ENCODE measurements at regions not wholly inside any gene's neighbourhood (a gene's known extent, or its start where the extent isn't known, plus 50 kb on each side); places are given as distances from the start of the nearest gene placed in this dataset.

DNA sequence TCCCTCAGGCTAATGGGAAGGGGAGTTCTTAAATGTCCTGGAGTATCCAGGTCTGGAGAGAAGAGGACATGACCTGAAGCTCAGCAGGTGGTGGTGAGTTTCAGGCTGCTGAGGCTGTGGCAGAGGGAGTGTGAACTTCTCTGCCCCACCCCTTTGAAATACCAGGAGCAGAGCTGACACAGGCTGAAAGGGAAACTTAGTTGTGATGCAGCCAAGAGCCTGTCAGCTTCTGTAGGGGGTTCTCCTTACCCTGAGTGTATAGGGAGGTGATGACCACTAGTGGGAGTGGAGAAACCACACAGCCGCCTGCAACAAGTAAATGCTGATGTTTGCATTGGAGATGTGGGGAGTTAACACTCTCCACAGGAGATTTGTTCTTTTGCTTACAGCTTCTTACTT, 152.3 kb downstream of the FCRL5 start:
- no peaks in the 10 kb centered on the region for H3K36me3 ChIP-seq (ENCODE audit: low read depth)
- H3K4me1 ChIP-seq (ENCODE audit: insufficient read depth, poor library complexity, severe bottlenecking): no peaks in the 10 kb centered on the region
- no peak overlapping the region for H3K27ac ChIP-seq (ENCODE audit: poor library complexity, severe bottlenecking)
- DNase-seq (ENCODE audit: low spot score) (no peak), ATAC-seq (ENCODE audit: low read depth) (no peak)
- no peak overlapping the region for H3K4me3 ChIP-seq (ENCODE audit: severe bottlenecking)
- TF ChIP-seq CTCF (IDR thresholded peaks at IDR 0.05; ENCODE audit: poor library complexity, severe bottlenecking): no peak
- H3K27me3 ChIP-seq (ENCODE audit: insufficient read depth, poor library complexity, severe bottlenecking): no peaks in the 10 kb centered on the region
- no peaks in the 10 kb centered on the region for H3K9me3 ChIP-seq (ENCODE audit: severe bottlenecking)

GRCh38 chr1:157399343-157399983, 152.9 kb downstream of the FCRL5 start:
- Histone ChIP-seq H3K4me1 (ENCODE audit: insufficient read depth, poor library complexity, severe bottlenecking) (no peaks in the 10 kb centered on the region), H3K9me3 (ENCODE audit: severe bottlenecking) (no peaks in the 10 kb centered on the region), H3K4me3 (ENCODE audit: severe bottlenecking) (no peak overlapping the region), H3K27me3 (ENCODE audit: insufficient read depth, poor library complexity, severe bottlenecking) (no peaks in the 10 kb centered on the region), H3K36me3 (ENCODE audit: low read depth) (no peaks in the 10 kb centered on the region), H3K27ac (ENCODE audit: poor library complexity, severe bottlenecking) (no peak overlapping the region)
- no peak for DNase-seq (ENCODE audit: low spot score)
- ATAC-seq (ENCODE audit: low read depth): no peak
- TF ChIP-seq CTCF (IDR thresholded peaks at IDR 0.05; ENCODE audit: poor library complexity, severe bottlenecking): no peak

- H3K36me3 ChIP-seq (ENCODE audit: low read depth): no peaks in the 10 kb centered on the region
- H3K27me3 ChIP-seq (ENCODE audit: insufficient read depth, poor library complexity, severe bottlenecking): peaks cover under 1% of the 10 kb centered on the region
- peak overlapping the region; percentile 44 for H3K27ac ChIP-seq (ENCODE audit: poor library complexity, severe bottlenecking)
- ATAC-seq (ENCODE audit: low read depth) (peak; percentile 97), DNase-seq (ENCODE audit: low spot score) (no peak)
- TF ChIP-seq CTCF (IDR thresholded peaks at IDR 0.05; ENCODE audit: poor library complexity, severe bottlenecking): no peak
- peaks cover 6% of the 10 kb centered on the region for H3K9me3 ChIP-seq (ENCODE audit: severe bottlenecking)
- no peak overlapping the region for H3K4me3 ChIP-seq (ENCODE audit: severe bottlenecking)
- peaks cover 13% of the 10 kb centered on the region for H3K4me1 ChIP-seq (ENCODE audit: insufficient read depth, poor library complexity, severe bottlenecking)
Observed at GRCh38 chr1:157390651-157391050, 161.7 kb downstream of the FCRL5 start.

DNA sequence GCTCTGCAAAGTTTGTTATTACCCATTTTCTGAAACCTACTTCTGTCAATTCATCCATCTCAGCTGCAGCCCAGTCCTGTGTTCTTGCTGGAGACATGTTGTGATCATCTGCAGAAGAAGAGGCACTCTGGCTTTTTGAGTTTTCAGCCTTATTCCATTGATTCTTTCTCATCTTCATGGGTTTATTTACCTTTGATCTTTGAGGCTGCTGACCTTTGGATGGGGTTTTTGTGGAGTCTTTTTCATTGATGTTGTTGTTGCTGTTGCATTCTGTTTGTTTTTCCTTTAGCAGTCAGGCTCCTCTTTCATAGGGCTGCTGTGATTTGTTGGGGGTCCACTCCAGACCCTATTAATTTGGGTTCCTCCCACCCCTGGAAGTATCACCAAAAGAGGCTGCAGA, 164.3 kb downstream of the FCRL5 start:
- no peak overlapping the region for H3K27ac ChIP-seq (ENCODE audit: poor library complexity, severe bottlenecking)
- DNase-seq (ENCODE audit: low spot score) (no peak), ATAC-seq (ENCODE audit: low read depth) (no peak)
- H3K27me3 ChIP-seq (ENCODE audit: insufficient read depth, poor library complexity, severe bottlenecking): peaks cover 2% of the 10 kb centered on the region
- TF ChIP-seq CTCF (IDR thresholded peaks at IDR 0.05; ENCODE audit: poor library complexity, severe bottlenecking): no peak
- H3K4me1 ChIP-seq (ENCODE audit: insufficient read depth, poor library complexity, severe bottlenecking): peaks cover 13% of the 10 kb centered on the region
- H3K36me3 ChIP-seq (ENCODE audit: low read depth): no peaks in the 10 kb centered on the region
- H3K9me3 ChIP-seq (ENCODE audit: severe bottlenecking): peaks cover 2% of the 10 kb centered on the region
- no peak overlapping the region for H3K4me3 ChIP-seq (ENCODE audit: severe bottlenecking)

DNA sequence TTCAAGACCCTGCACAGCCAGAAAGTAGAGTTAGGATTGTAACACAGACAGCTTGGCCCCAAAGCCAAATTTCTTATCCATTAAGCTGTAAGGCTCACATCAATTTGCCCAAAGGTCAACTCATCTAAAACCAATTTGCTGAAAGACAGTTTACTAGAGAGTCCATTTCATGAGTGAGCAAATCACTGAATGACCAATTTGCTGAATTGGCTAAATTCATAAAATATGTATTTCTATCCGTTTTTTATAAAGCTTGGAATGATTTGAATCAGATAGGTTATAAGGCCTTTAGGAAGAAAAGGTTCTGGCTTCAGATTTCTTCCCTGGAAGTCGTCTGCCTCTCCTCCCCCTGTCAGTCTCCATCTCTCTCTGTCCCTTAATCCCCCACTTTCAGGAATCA, 168.1 kb downstream of the FCRL5 start:
- DNase-seq (ENCODE audit: low spot score) (no peak), ATAC-seq (ENCODE audit: low read depth) (no peak)
- no peaks in the 10 kb centered on the region for H3K4me1 ChIP-seq (ENCODE audit: insufficient read depth, poor library complexity, severe bottlenecking)
- H3K36me3 ChIP-seq (ENCODE audit: low read depth): no peaks in the 10 kb centered on the region
- TF ChIP-seq CTCF (IDR thresholded peaks at IDR 0.05; ENCODE audit: poor library complexity, severe bottlenecking): no peak
- H3K27me3 ChIP-seq (ENCODE audit: insufficient read depth, poor library complexity, severe bottlenecking): peaks cover 2% of the 10 kb centered on the region
- no peak overlapping the region for H3K4me3 ChIP-seq (ENCODE audit: severe bottlenecking)
- H3K9me3 ChIP-seq (ENCODE audit: severe bottlenecking): peaks cover 2% of the 10 kb centered on the region
- no peak overlapping the region for H3K27ac ChIP-seq (ENCODE audit: poor library complexity, severe bottlenecking)

All from RWPE2 (cell line).